ENCODE measurements at regions not wholly inside any gene's neighbourhood (a gene's known extent, or its start where the extent isn't known, plus 50 kb on each side); places are given as distances from the start of the nearest gene placed in this dataset.
A peak's percentile ranks its signal among the peaks of the same experiment; 100 is the strongest.

DNA sequence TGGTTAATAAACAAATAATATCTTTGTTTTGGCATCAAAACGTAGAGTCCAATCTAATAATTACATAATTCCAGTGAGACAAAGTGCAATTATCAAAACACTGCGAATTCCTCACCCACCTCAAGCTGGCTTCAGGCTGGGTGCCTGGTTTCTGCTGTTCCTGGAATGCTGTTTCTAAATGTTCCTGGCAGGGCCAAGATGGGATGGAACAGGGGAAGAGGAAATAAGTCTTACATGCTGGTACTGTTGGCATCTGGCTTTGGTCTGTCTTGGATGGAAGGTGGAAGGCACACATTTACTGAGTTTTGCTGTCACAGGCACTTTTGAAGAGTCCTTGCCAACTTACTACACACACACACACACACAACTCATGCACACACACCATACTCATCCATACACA, 101.9 kb upstream of the SLCO3A1 start:
- no peak for DNase-seq (ENCODE audit: low read depth)
- Histone ChIP-seq H3K27me3 (ENCODE audit: control insufficient read depth, insufficient read depth, low read length) (no peaks in the 10 kb centered on the region), H3K4me3 (ENCODE audit: low read depth, low read length) (no peak overlapping the region), H3K36me3 (ENCODE audit: control insufficient read depth, insufficient read depth, low read length) (no peaks in the 10 kb centered on the region)
- TF ChIP-seq, protein P1, sequence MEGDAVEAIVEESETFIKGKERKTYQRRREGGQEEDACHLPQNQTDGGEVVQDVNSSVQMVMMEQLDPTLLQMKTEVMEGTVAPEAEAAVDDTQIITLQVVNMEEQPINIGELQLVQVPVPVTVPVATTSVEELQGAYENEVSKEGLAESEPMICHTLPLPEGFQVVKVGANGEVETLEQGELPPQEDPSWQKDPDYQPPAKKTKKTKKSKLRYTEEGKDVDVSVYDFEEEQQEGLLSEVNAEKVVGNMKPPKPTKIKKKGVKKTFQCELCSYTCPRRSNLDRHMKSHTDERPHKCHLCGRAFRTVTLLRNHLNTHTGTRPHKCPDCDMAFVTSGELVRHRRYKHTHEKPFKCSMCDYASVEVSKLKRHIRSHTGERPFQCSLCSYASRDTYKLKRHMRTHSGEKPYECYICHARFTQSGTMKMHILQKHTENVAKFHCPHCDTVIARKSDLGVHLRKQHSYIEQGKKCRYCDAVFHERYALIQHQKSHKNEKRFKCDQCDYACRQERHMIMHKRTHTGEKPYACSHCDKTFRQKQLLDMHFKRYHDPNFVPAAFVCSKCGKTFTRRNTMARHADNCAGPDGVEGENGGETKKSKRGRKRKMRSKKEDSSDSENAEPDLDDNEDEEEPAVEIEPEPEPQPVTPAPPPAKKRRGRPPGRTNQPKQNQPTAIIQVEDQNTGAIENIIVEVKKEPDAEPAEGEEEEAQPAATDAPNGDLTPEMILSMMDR (IDR thresholded peaks at IDR 0.05; ENCODE audit: insufficient read depth, low read length, severe bottlenecking) = no peak
- peak; percentile 91 for FAIRE-seq

DNA sequence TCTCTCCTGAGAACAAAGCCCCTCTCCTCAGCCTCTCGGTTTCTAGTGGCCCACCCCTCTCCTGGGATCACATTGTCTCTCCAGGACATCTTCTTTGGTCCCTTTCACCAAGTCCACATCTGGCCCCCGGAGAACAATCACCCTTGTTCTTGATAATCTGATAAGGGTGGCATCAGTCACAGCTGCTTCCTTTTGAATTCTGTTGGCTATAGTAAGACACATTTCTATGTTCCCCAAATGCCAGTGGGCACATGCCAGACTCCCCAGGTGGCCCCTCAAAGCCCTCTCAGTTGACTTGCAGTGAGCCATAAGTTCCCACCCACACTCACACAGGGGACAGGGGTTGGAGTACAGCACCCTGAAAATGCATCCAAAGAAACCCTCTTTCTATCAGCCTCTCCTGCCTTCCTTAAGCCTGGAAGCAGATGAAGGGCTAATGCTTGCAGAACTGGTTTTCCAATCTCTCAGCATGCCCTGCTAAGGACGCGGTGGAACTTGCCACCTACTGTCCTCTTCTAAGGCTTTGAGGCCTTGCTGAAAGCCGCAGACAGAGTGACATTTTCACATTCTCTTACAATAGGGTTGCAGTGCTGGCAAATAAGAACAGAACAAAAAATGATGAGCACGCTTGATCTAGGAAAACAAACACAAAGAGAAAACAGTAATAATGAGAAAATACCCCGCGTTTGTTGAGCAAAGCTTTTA, 101.3 kb upstream of the SLCO3A1 start:
- TF ChIP-seq, protein P1 (IDR thresholded peaks at IDR 0.05; ENCODE audit: insufficient read depth, low read length, severe bottlenecking) = no peak
- Histone ChIP-seq H3K36me3 (ENCODE audit: control insufficient read depth, insufficient read depth, low read length) (no peaks in the 10 kb centered on the region), H3K27me3 (ENCODE audit: control insufficient read depth, insufficient read depth, low read length) (no peaks in the 10 kb centered on the region), H3K4me3 (ENCODE audit: low read depth, low read length) (no peak overlapping the region)
- FAIRE-seq = no peak
- DNase-seq (ENCODE audit: low read depth) = peak; percentile 1

DNA sequence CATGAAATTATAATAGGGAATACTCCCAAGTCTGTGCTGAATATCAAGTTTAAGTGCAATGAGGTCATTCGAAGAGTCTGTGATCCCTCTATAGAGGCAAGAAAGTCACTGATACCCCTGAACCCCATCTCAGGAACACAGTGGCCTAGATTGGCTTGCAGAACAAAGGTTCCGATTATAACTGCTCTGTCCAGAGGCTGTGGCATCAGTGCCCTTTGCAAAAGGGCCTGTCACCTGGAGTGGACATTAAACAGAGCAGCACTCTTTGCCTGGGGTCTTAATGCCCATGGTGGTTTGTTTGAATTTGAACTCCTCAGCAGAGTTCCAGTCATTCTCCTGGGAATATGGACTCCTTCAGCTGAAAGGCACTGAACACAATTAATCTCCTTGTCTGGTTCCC, 93.9 kb upstream of the SLCO3A1 start:
- DNase-seq (ENCODE audit: low read depth) (no peak), FAIRE-seq (no peak)
- Histone ChIP-seq H3K27me3 (ENCODE audit: control insufficient read depth, insufficient read depth, low read length) (no peaks in the 10 kb centered on the region), H3K4me3 (ENCODE audit: low read depth, low read length) (no peak overlapping the region), H3K36me3 (ENCODE audit: control insufficient read depth, insufficient read depth, low read length) (no peaks in the 10 kb centered on the region)
- TF ChIP-seq, protein P1 (IDR thresholded peaks at IDR 0.05; ENCODE audit: insufficient read depth, low read length, severe bottlenecking) = no peak

DNA sequence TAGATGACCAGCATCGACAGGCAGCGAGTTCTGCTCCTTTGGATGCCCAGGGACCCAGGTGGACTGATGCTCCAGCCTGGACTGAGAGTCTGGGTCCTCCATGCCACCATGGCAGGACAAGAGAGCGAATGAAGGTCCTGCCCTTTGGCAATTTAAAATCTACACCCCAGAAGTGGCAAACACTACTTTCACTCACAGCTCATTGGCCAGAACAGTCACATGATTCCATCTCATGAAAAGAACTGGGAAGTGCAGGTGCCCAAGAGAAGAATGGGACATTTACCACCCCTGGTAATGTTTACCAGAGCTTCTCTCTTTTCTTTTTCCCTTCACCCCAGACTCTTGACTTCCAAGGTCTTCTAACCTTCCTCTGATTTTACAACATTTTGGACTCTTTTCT, 87.8 kb upstream of the SLCO3A1 start:
- Histone ChIP-seq H3K36me3 (ENCODE audit: control insufficient read depth, insufficient read depth, low read length) (no peaks in the 10 kb centered on the region), H3K4me3 (ENCODE audit: low read depth, low read length) (no peak overlapping the region), H3K27me3 (ENCODE audit: control insufficient read depth, insufficient read depth, low read length) (no peaks in the 10 kb centered on the region)
- FAIRE-seq (peak; percentile 40), DNase-seq (ENCODE audit: low read depth) (no peak)
- TF ChIP-seq, protein P1 (IDR thresholded peaks at IDR 0.05; ENCODE audit: insufficient read depth, low read length, severe bottlenecking) = no peak

DNA sequence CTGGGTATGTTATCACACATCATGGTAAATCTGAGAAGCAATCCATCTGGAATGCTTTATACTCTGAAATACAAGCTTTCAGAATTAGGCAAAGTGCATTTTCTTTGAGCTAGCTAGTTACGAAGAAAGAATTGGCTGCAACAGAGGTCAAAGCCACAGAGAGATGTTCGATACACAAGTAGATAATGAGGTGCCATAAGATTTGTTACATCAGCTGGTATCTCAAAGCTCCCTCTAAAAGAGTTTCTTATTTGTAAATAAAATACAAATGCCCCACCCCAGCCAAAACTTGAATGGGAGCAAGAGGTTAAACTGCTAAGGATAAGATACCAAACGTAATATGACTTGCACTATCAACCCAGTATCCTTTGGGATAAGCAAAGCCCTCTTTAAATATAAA, 84.0 kb upstream of the SLCO3A1 start:
- no peak for FAIRE-seq
- DNase-seq (ENCODE audit: low read depth) = no peak

More for the DNA sequence above, 84.0 kb upstream of the SLCO3A1 start:
- Histone ChIP-seq H3K36me3 (ENCODE audit: control insufficient read depth, insufficient read depth, low read length) (no peaks in the 10 kb centered on the region), H3K4me3 (ENCODE audit: low read depth, low read length) (no peak overlapping the region), H3K27me3 (ENCODE audit: control insufficient read depth, insufficient read depth, low read length) (no peaks in the 10 kb centered on the region)
- TF ChIP-seq, protein P1 (IDR thresholded peaks at IDR 0.05; ENCODE audit: insufficient read depth, low read length, severe bottlenecking) = no peak
